ENCODE measurements at regions not wholly inside any gene's neighbourhood (a gene's known extent, or its start where the extent isn't known, plus 50 kb on each side); places are given as distances from the start of the nearest gene placed in this dataset.
"Not testable (repeated sequence)": the region's sequence is repeated elsewhere in the genome, so short reads cannot be mapped to it uniquely, and the experiment has no call there.

GRCh38 chr9:62526306-62526705 lies 1336.5 kb downstream of the SPATA31A7 start:
- not testable (repeated sequence) for H3K9me3 ChIP-seq, H3K27me3 ChIP-seq, H3K4me3 ChIP-seq, DNase-seq, H3K36me3 ChIP-seq

- DNase-seq, H3K4me3 ChIP-seq, H3K36me3 ChIP-seq, H3K9me3 ChIP-seq, H3K27me3 ChIP-seq: not testable (repeated sequence)
Observed at GRCh38 chr9:62532162-62532776, 1342.4 kb downstream of the SPATA31A7 start.

- not testable (repeated sequence) for H3K4me3 ChIP-seq, H3K36me3 ChIP-seq, H3K27me3 ChIP-seq, DNase-seq, H3K9me3 ChIP-seq
Observed at GRCh38 chr9:62532777-62533173, 1342.9 kb downstream of the SPATA31A7 start.

- H3K27me3 ChIP-seq, H3K4me3 ChIP-seq, H3K36me3 ChIP-seq, H3K9me3 ChIP-seq: not testable (repeated sequence)
- peak; percentile 1 for DNase-seq
Observed at GRCh38 chr9:62550539-62550938, 1360.7 kb downstream of the SPATA31A7 start.

GRCh38 chr9:62560603-62561002 lies 1370.8 kb downstream of the SPATA31A7 start:
- not testable (repeated sequence) for H3K36me3 ChIP-seq, H3K27me3 ChIP-seq, H3K4me3 ChIP-seq

GRCh38 chr9:62565132-62565531 lies 1375.3 kb downstream of the SPATA31A7 start:
- H3K27me3 ChIP-seq, H3K9me3 ChIP-seq, H3K4me3 ChIP-seq, H3K36me3 ChIP-seq: not testable (repeated sequence)
- DNase-seq = peak; percentile 0

More at GRCh38 chr9:62560603-62561002, 1370.8 kb downstream of the SPATA31A7 start:
- not testable (repeated sequence) for H3K9me3 ChIP-seq, DNase-seq

- H3K4me3 ChIP-seq, H3K27me3 ChIP-seq, H3K9me3 ChIP-seq, H3K36me3 ChIP-seq, DNase-seq: not testable (repeated sequence)
Observed at GRCh38 chr9:62566430-62566829, 1376.6 kb downstream of the SPATA31A7 start.

- not testable (repeated sequence) for H3K4me3 ChIP-seq, H3K27me3 ChIP-seq, H3K36me3 ChIP-seq, H3K9me3 ChIP-seq, DNase-seq
Observed at GRCh38 chr9:62597128-62597527, 1407.3 kb downstream of the SPATA31A7 start.
